HCT116 (cell line): ENCODE measurements at regions not wholly inside any gene's neighbourhood (a gene's known extent, or its start where the extent isn't known, plus 50 kb on each side); places are given as distances from the start of the nearest gene placed in this dataset.

Experiments
- ATAC-seq: fragments of 200-7000 bp; cut with Tn5 transposase; 2 replicates; pipeline ENCODE4 v1.9.1; 2020; ENCODE audit warnings: mild to moderate bottlenecking, moderate library complexity
- BruUV-seq: library from RNA; stranded (reverse); fragments of 400-500 nt; replicated peaks from 2 replicates; lab custom pipeline; 2021; lab: Mats Ljungman, UMichigan
- CTCF ChIA-PET: fragments of 300-600 bp; sonication (Branson Sonifier 250); formaldehyde crosslinking; loops from one replicate; lab custom pipeline; 2021; ENCODE audit warnings: antibody characterized with exemption; lab: Charles Lee
- POLR2A ChIA-PET: fragments of 300-600, 350-600 bp; sonication (Branson Sonifier 250); formaldehyde crosslinking; loops from one replicate; lab custom pipeline; 2021; ENCODE audit warnings: antibody characterized with exemption; lab: Charles Lee
- RAD21 ChIA-PET, 2 experiments: fragments of 300-600 bp; sonication (Branson Sonifier 250); formaldehyde crosslinking; loops; one replicate each; lab custom pipeline; 2023; ENCODE audit warnings: low total read pairs in 2 of 2; ENCODE audit not compliant: uncharacterized antibody in 2 of 2, unreplicated experiment in 2 of 2, low non-redundant PET in 1 of 2; lab: Charles Lee
- DNase-seq: peaks from one replicate; pipeline ENCODE4 v3.0.0-alpha.2; 2010; ENCODE audit warnings: low read depth, low spot score
- H2AFZ ChIP-seq: fragments of 200-600 bp; shearing (Covaris generic), sonication (generic); 2 replicates; pipeline ENCODE4 v1.6.1; 2017; ENCODE audit warnings: low read depth, mixed run types, mixed read lengths, antibody characterized with exemption, low read length; ENCODE audit not compliant: poor library complexity, severe bottlenecking
- H3K27ac ChIP-seq: 2 replicates; pipeline ENCODE4 v1.5.1; 2012; ENCODE audit warnings: low read depth, low read length
- H3K27me3 ChIP-seq: fragments of 200-600 bp; sonication (generic); 2 replicates; pipeline ENCODE4 v1.6.1; 2016; ENCODE audit warnings: mixed run types, low read length, mixed read lengths; ENCODE audit not compliant: insufficient read depth
- H3K36me3 ChIP-seq, 2 experiments: fragments of 200-500 bp in 1 of 2; fragments of 200-600 bp in 1 of 2; sonication (Bioruptor generic) in 1 of 2; sonication (generic) in 1 of 2; 2 replicates each; pipeline versions ENCODE4 v1.5.1 to v1.6.1; 2014 to 2016; ENCODE audit warnings: low read length in 2 of 2, inconsistent platforms in 1 of 2, mixed read lengths in 1 of 2, mixed run types in 1 of 2; ENCODE audit not compliant: insufficient read depth in 2 of 2, control insufficient read depth in 1 of 2
- H3K4me1 ChIP-seq, 2 experiments: fragments of 200-600 bp in 1 of 2; sonication (generic) in 1 of 2; 2 replicates each; pipeline versions ENCODE4 v1.5.1 to v1.6.1; 2012 to 2017; ENCODE audit warnings: low read length in 2 of 2, inconsistent platforms in 1 of 2, mild to moderate bottlenecking in 1 of 2, mixed read lengths in 1 of 2, mixed run types in 1 of 2, moderate library complexity in 1 of 2; ENCODE audit not compliant: insufficient read depth in 2 of 2, control insufficient read depth in 1 of 2
- H3K4me2 ChIP-seq: fragments of 200-600 bp; sonication (generic); 2 replicates; pipeline ENCODE4 v1.6.1; 2017; ENCODE audit warnings: mixed run types, low read length, mixed read lengths
- H3K4me3 ChIP-seq, 2 experiments: fragments of 200-600 bp in 1 of 2; sonication (generic) in 1 of 2; replicated peaks in 1 of 2; 2 replicates each; pipeline ENCODE4 v1.5.1; 2011 to 2016; ENCODE audit warnings: low read length in 2 of 2, control low read depth in 1 of 2, low read depth in 1 of 2, mild to moderate bottlenecking in 1 of 2, mixed read lengths in 1 of 2, mixed run types in 1 of 2
- H3K79me2 ChIP-seq: fragments of 200-600 bp; sonication (generic); 2 replicates; pipeline ENCODE4 v1.6.1; 2017; ENCODE audit warnings: mild to moderate bottlenecking, mixed run types, low read length, moderate library complexity, mixed read lengths; ENCODE audit not compliant: insufficient read depth
- H3K9ac ChIP-seq: fragments of 200-600 bp; sonication (generic); 2 replicates; pipeline ENCODE4 v1.6.1; 2016; ENCODE audit warnings: low read length, mixed read lengths
- H3K9me2 ChIP-seq: fragments of 200-600 bp; sonication (generic), shearing (Covaris generic); 2 replicates; pipeline ENCODE4 v1.6.1; 2017; ENCODE audit warnings: mixed run types, mild to moderate bottlenecking, moderate library complexity; ENCODE audit not compliant: insufficient read depth
- H3K9me3 ChIP-seq, 2 experiments: fragments of 200-500 bp in 1 of 2; fragments of 200-600 bp in 1 of 2; sonication (Bioruptor generic) in 1 of 2; sonication (generic) in 1 of 2; 2 replicates each; pipeline ENCODE4 v1.6.1; 2014 to 2017; ENCODE audit warnings: low read length in 2 of 2, mixed read lengths in 2 of 2, inconsistent platforms in 1 of 2, low read depth in 1 of 2, mild to moderate bottlenecking in 1 of 2, mixed run types in 1 of 2, moderate library complexity in 1 of 2; ENCODE audit not compliant: control insufficient read depth in 1 of 2, insufficient read depth in 1 of 2
- H4K20me1 ChIP-seq: fragments of 200-600 bp; sonication (generic), shearing (Covaris generic); 2 replicates; pipeline ENCODE4 v1.6.1; 2017; ENCODE audit warnings: mixed run types, mild to moderate bottlenecking, moderate library complexity; ENCODE audit not compliant: insufficient read depth
- CBX3 ChIP-seq: IDR thresholded peaks from 2 replicates; pipeline ENCODE4 v1.6.1; 2012; ENCODE audit warnings: low read depth
- CEBPB ChIP-seq: IDR thresholded peaks from 2 replicates; pipeline ENCODE4 v1.6.1; 2012; ENCODE audit warnings: low read depth
- CTCF ChIP-seq, 3 experiments: fragments of 200-600 bp in 1 of 3; sonication (generic) in 1 of 3; IDR thresholded peaks in 2 of 3; conservative IDR thresholded peaks in 1 of 3; 2 replicates each; pipeline ENCODE4 v1.5.1; 2012 to 2017; ENCODE audit warnings: low read depth in 2 of 3, low read length in 2 of 3, antibody characterized with exemption in 1 of 3, borderline replicate concordance in 1 of 3, control low read depth in 1 of 3, mild to moderate bottlenecking in 1 of 3, mixed read lengths in 1 of 3, mixed run types in 1 of 3, moderate library complexity in 1 of 3; ENCODE audit not compliant: insufficient read depth in 1 of 3
- EGR1 ChIP-seq: IDR thresholded peaks from 2 replicates; pipeline ENCODE4 v1.6.1; 2012; ENCODE audit warnings: low read depth
- ELF1 ChIP-seq: IDR thresholded peaks from 2 replicates; pipeline ENCODE4 v1.6.1; 2012; ENCODE audit warnings: low read depth, borderline replicate concordance
- EZH2 ChIP-seq: fragments of 200-600 bp; sonication (generic); IDR thresholded peaks from 2 replicates; pipeline ENCODE4 v1.6.1; 2017; ENCODE audit warnings: antibody characterized with exemption, mixed run types
- EZH2phosphoT487 ChIP-seq: fragments of 200-600 bp; IDR thresholded peaks from 2 replicates; pipeline ENCODE4 v1.6.1; 2018; ENCODE audit warnings: antibody characterized with exemption, borderline replicate concordance
- JUND ChIP-seq: IDR thresholded peaks from 2 replicates; pipeline ENCODE4 v1.6.1; 2012
- MAX ChIP-seq: IDR thresholded peaks from 2 replicates; pipeline ENCODE4 v1.6.1; 2012
- POLR2A ChIP-seq: IDR thresholded peaks from 2 replicates; pipeline ENCODE4 v1.7.0; 2011; ENCODE audit warnings: borderline replicate concordance; ENCODE audit not compliant: insufficient read depth, insufficient read length; ENCODE audit errors: extremely low read depth
- REST ChIP-seq: IDR thresholded peaks from 2 replicates; pipeline ENCODE4 v1.6.1; 2012; ENCODE audit warnings: low read depth
- SIN3A ChIP-seq: IDR thresholded peaks from 2 replicates; pipeline ENCODE4 v1.6.1; 2012; ENCODE audit warnings: low read depth
- SP1 ChIP-seq: IDR thresholded peaks from 2 replicates; pipeline ENCODE4 v1.6.1; 2012; ENCODE audit warnings: low read depth
- TCF7L2 ChIP-seq: IDR thresholded peaks from 2 replicates; pipeline ENCODE4 v1.7.0; 2011; ENCODE audit warnings: borderline replicate concordance, inconsistent platforms; ENCODE audit not compliant: insufficient read depth, insufficient read length; ENCODE audit errors: extremely low read depth
- YY1 ChIP-seq: IDR thresholded peaks from 2 replicates; pipeline ENCODE4 v1.6.1; 2011; ENCODE audit warnings: low read length, low read depth, moderate library complexity, mild to moderate bottlenecking; ENCODE audit not compliant: insufficient replicate concordance; ENCODE audit errors: extremely low read depth
- ZBTB33 ChIP-seq: IDR thresholded peaks from 2 replicates; pipeline ENCODE4 v1.6.1; 2011; ENCODE audit warnings: mild to moderate bottlenecking, low read length, moderate library complexity; ENCODE audit not compliant: insufficient replicate concordance; ENCODE audit errors: extremely low read depth
- ZFX ChIP-seq: fragments of 450-650 bp; IDR thresholded peaks from 2 replicates; pipeline ENCODE4 v1.6.1; 2017
- ZNF274 ChIP-seq: fragments of 200-500 bp; sonication (Bioruptor generic); IDR thresholded peaks from 2 replicates; pipeline ENCODE4 v1.6.1; 2014; ENCODE audit warnings: mild to moderate bottlenecking, low read depth, low read length, inconsistent platforms
- intact Hi-C: fragments of 100-400 bp; cut with micrococcal nuclease; formaldehyde crosslinking; loops from 2 replicates; pipeline ENCODE4 v1.10.0; 2022

- H3K79me2 ChIP-seq = no peaks in the 10 kb centered on the region
- H3K4me3 ChIP-seq = no peak overlapping the region
- BruUV-seq = no TSS peak
- ATAC-seq = no peak
- no peak overlapping the region for H2AFZ ChIP-seq
- H3K9ac ChIP-seq = no peak overlapping the region
- TF ChIP-seq EZH2phosphoT487 = no peak
- TF ChIP-seq CTCF (IDR thresholded peaks at IDR 0.05 in 2 of 3, conservative IDR thresholded peaks at IDR 0.05 in 1 of 3; ENCODE audit: borderline replicate concordance in 1 of 3, insufficient read depth in 1 of 3, low read depth in 2 of 3, low read length in 2 of 3) = no peak
- TF ChIP-seq ZFX = no peak
- no peak for TF ChIP-seq SIN3A
- TF ChIP-seq EZH2 = no peak
- no peak for TF ChIP-seq CEBPB
- no peak for TF ChIP-seq EGR1
- no peak for TF ChIP-seq REST
- TF ChIP-seq POLR2A = no peak
- TF ChIP-seq TCF7L2 = no peak
- TF ChIP-seq MAX = no peak
- TF ChIP-seq ZNF274 = no peak
- TF ChIP-seq ZBTB33 = no peak
- no peak for TF ChIP-seq CBX3
- TF ChIP-seq YY1 = no peak
- no peak for TF ChIP-seq ELF1
- no peak for TF ChIP-seq JUND
- no peak for TF ChIP-seq SP1
- no peaks in the 10 kb centered on the region for H3K36me3 ChIP-seq
- H4K20me1 ChIP-seq = no peaks in the 10 kb centered on the region
- no peak overlapping the region for H3K4me2 ChIP-seq
- no peaks in the 10 kb centered on the region for H3K4me1 ChIP-seq
- ChIA-PET RAD21 (no interaction called here), CTCF (interaction anchor here (1.2 to 1.9 kb wide), 4 partner anchors 10 to 738 kb away, joined by 3 to 6 read pairs (median 6); no protein-coding TSS in a partner anchor), POLR2A (interaction anchor here (1.1 kb wide), 1 partner anchor 10 kb away, joined by 3 read pairs; no protein-coding TSS in a partner anchor)
- no peak overlapping the region for H3K27ac ChIP-seq
- no peak for DNase-seq
- peaks cover 3 to 6% of the 10 kb centered on the region in 2 experiments; a peak in 1 of 4 replicates for H3K9me3 ChIP-seq
- intact Hi-C loops = no loop called here
- no peaks in the 10 kb centered on the region for H3K27me3 ChIP-seq
- no peaks in the 10 kb centered on the region for H3K9me2 ChIP-seq
Observed at GRCh38 chr15:69750253-69750652, 297.6 kb downstream of the RPLP1 start.
